ENCODE measurements at regions not wholly inside any gene's neighbourhood (a gene's known extent, or its start where the extent isn't known, plus 50 kb on each side); places are given as distances from the start of the nearest gene placed in this dataset.

DNA sequence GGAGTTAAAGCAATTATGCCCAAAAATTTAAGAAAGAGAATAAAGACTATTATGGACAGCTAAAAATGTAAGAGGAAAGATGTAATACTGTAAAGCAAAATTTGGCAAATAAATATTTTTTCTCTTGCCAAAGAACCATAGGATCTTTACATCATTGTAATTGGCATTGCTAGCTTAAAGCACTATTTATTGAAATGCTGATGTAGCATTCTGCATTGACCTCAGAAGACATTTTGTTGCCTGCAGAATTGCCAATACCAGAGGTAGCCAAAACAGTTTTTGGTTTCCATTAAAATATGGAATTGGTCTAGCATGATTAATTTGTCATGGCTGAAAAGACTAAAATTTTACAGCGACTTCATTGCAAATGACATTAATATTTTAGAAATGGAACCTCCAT lies 191.5 kb upstream of the CHODL start:
- no peak for TF ChIP-seq FOXK2 (IDR thresholded peaks at IDR 0.05)
- TF ChIP-seq, protein P1, sequence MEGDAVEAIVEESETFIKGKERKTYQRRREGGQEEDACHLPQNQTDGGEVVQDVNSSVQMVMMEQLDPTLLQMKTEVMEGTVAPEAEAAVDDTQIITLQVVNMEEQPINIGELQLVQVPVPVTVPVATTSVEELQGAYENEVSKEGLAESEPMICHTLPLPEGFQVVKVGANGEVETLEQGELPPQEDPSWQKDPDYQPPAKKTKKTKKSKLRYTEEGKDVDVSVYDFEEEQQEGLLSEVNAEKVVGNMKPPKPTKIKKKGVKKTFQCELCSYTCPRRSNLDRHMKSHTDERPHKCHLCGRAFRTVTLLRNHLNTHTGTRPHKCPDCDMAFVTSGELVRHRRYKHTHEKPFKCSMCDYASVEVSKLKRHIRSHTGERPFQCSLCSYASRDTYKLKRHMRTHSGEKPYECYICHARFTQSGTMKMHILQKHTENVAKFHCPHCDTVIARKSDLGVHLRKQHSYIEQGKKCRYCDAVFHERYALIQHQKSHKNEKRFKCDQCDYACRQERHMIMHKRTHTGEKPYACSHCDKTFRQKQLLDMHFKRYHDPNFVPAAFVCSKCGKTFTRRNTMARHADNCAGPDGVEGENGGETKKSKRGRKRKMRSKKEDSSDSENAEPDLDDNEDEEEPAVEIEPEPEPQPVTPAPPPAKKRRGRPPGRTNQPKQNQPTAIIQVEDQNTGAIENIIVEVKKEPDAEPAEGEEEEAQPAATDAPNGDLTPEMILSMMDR (CRISPR knock-in tag; IDR thresholded peaks at IDR 0.05) = no peak
- TF ChIP-seq ASH2L (IDR thresholded peaks at IDR 0.05; ENCODE audit: insufficient read length, low read depth, low read length) = no peak
- no peak for TF ChIP-seq FOXK1 (CRISPR knock-in tag; IDR thresholded peaks at IDR 0.05; ENCODE audit: borderline replicate concordance, low read depth)
- peak; percentile 45; the same call in 1 of the 2 replicates for TF ChIP-seq MAFF (IDR thresholded peaks at IDR 0.05; ENCODE audit: low read depth, low read length)
- TF ChIP-seq TCF12 (IDR thresholded peaks at IDR 0.05) = no peak
- TF ChIP-seq TCF12 (CRISPR knock-in tag; IDR thresholded peaks at IDR 0.05) = no peak
- TF ChIP-seq, protein P2, sequence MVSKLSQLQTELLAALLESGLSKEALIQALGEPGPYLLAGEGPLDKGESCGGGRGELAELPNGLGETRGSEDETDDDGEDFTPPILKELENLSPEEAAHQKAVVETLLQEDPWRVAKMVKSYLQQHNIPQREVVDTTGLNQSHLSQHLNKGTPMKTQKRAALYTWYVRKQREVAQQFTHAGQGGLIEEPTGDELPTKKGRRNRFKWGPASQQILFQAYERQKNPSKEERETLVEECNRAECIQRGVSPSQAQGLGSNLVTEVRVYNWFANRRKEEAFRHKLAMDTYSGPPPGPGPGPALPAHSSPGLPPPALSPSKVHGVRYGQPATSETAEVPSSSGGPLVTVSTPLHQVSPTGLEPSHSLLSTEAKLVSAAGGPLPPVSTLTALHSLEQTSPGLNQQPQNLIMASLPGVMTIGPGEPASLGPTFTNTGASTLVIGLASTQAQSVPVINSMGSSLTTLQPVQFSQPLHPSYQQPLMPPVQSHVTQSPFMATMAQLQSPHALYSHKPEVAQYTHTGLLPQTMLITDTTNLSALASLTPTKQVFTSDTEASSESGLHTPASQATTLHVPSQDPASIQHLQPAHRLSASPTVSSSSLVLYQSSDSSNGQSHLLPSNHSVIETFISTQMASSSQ (IDR thresholded peaks at IDR 0.05; ENCODE audit: low read depth) = no peak
- TF ChIP-seq, protein P2 (CRISPR knock-in tag; IDR thresholded peaks at IDR 0.05; ENCODE audit: borderline replicate concordance) = no peak
- TF ChIP-seq, protein P3, sequence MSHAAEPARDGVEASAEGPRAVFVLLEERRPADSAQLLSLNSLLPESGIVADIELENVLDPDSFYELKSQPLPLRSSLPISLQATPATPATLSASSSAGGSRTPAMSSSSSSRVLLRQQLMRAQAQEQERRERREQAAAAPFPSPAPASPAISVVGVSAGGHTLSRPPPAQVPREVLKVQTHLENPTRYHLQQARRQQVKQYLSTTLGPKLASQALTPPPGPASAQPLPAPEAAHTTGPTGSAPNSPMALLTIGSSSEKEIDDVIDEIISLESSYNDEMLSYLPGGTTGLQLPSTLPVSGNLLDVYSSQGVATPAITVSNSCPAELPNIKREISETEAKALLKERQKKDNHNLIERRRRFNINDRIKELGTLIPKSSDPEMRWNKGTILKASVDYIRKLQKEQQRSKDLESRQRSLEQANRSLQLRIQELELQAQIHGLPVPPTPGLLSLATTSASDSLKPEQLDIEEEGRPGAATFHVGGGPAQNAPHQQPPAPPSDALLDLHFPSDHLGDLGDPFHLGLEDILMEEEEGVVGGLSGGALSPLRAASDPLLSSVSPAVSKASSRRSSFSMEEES (CRISPR knock-in tag; IDR thresholded peaks at IDR 0.05) = no peak
- TF ChIP-seq NR2C2 (CRISPR knock-in tag; IDR thresholded peaks at IDR 0.05; ENCODE audit: borderline replicate concordance) = no peak
- TF ChIP-seq ZSCAN29 (CRISPR knock-in tag; conservative IDR thresholded peaks at IDR 0.05) = no peak
- TF ChIP-seq KAT8 (CRISPR knock-in tag; IDR thresholded peaks at IDR 0.05) = no peak
- no peak for TF ChIP-seq FOXJ3 (CRISPR knock-in tag; IDR thresholded peaks at IDR 0.05; ENCODE audit: borderline replicate concordance)
- TF ChIP-seq, protein P4, sequence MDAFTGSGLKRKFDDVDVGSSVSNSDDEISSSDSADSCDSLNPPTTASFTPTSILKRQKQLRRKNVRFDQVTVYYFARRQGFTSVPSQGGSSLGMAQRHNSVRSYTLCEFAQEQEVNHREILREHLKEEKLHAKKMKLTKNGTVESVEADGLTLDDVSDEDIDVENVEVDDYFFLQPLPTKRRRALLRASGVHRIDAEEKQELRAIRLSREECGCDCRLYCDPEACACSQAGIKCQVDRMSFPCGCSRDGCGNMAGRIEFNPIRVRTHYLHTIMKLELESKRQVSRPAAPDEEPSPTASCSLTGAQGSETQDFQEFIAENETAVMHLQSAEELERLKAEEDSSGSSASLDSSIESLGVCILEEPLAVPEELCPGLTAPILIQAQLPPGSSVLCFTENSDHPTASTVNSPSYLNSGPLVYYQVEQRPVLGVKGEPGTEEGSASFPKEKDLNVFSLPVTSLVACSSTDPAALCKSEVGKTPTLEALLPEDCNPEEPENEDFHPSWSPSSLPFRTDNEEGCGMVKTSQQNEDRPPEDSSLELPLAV (CRISPR knock-in tag; conservative IDR thresholded peaks at IDR 0.05; ENCODE audit: low read depth) = no peak
- no peak for TF ChIP-seq YY1 (IDR thresholded peaks at IDR 0.05; ENCODE audit: insufficient read depth, insufficient replicate concordance, low read depth, low read length)

Data from HepG2 (cell line).